Effector memory CD8-positive, alpha-beta T cell (primary cell): ENCODE measurements at regions not wholly inside any gene's neighbourhood (a gene's known extent, or its start where the extent isn't known, plus 50 kb on each side); places are given as distances from the start of the nearest gene placed in this dataset.

Experiments used
- ATAC-seq: fragments of 150-1000 bp; cut with Tn5 transposase; replicated peaks from 2 replicates; pipeline ENCODE4 v1.10.0; 2021; ENCODE audit warnings: mild to moderate bottlenecking, moderate library complexity
- DNase-seq, 3 experiments: peaks; one replicate each; pipeline ENCODE4 v3.0.0; 2021
- H3K27ac Mint-ChIP-seq, 2 donors: one replicate each; pipeline ENCODE4 v1.8.0; 2022; ENCODE audit warnings: mild to moderate bottlenecking in 2 of 2, mixed read lengths in 2 of 2, moderate library complexity in 2 of 2
- H3K27me3 Mint-ChIP-seq, 2 donors: one replicate each; pipeline ENCODE4 v1.8.0; 2022; ENCODE audit warnings: mixed read lengths in 2 of 2
- H3K36me3 Mint-ChIP-seq: one replicate; pipeline ENCODE4 v1.8.0; 2022; ENCODE audit warnings: mild to moderate bottlenecking, moderate library complexity, mixed read lengths; ENCODE audit not compliant: insufficient read depth
- H3K4me1 Mint-ChIP-seq, 2 donors: one replicate each; pipeline ENCODE4 v1.8.0; 2022; ENCODE audit warnings: low read depth in 2 of 2, mixed read lengths in 2 of 2
- H3K4me3 Mint-ChIP-seq, 2 donors: one replicate each; pipeline ENCODE4 v1.8.0; 2022; ENCODE audit warnings: mild to moderate bottlenecking in 2 of 2, mixed read lengths in 2 of 2, moderate library complexity in 2 of 2
- H3K9me3 Mint-ChIP-seq, 2 donors: one replicate each; pipeline ENCODE4 v1.8.0; 2022; ENCODE audit warnings: mixed read lengths in 2 of 2

DNA sequence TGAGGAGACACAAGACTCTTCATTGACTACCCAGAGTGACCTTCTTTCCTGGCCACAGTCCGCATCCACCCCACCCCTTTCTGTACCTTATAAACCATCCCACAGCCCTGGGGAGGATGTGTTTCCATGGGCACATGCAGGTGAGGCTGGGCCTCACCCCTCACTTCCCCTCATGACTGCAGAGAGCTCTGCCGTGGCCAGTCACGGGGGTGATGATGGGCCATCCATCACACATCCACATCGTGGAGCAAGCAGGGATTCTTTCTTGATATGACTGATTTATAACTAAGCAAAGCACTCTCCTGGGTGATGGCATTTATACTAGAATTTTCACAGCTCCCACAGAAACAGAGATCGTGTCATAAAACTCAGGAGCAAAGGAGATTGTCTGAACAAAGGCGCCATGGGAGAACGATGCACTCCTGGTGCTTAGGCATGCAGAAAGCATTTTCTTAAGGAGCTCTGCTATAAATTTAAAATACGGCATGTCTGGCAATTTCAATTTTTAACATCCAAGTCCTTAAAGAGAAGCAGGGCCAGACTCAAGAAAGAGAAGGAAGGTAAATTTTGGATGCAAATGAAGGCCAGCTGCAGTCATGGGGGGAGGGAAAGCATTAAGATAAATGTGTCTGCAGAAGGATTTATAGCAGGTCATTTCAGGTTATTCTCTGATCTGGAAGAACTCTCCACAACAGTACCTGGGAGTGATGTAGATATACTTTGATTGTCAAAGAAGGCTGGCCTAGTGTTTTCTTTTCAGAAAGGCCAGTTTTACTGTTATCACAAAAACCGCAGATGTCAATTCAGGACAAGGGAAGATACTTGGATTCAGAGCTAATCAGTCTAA is 777.0 kb downstream of the C6orf118 start:
- Mint-ChIP-seq H3K9me3 (peaks cover 7 to 24% of the 10 kb centered on the region in 2 donors), H3K4me3 (no peak overlapping the region), H3K36me3 (no peaks in the 10 kb centered on the region), H3K27me3 (no peaks in the 10 kb centered on the region), H3K4me1 (no peaks in the 10 kb centered on the region), H3K27ac (no peak overlapping the region)
- ATAC-seq (no peak), DNase-seq (no peak)

- DNase-seq (no peak), ATAC-seq (no peak)
- no peak overlapping the region for H3K27ac Mint-ChIP-seq
- no peaks in the 10 kb centered on the region for H3K4me1 Mint-ChIP-seq
- H3K27me3 Mint-ChIP-seq: no peaks in the 10 kb centered on the region
- no peaks in the 10 kb centered on the region for H3K36me3 Mint-ChIP-seq
- peaks cover 7 to 22% of the 10 kb centered on the region in 2 donors for H3K9me3 Mint-ChIP-seq
- no peak overlapping the region for H3K4me3 Mint-ChIP-seq
These were observed 777.7 kb downstream of the C6orf118 start for GRCh38 chr6:164531736-164532135.

- no peak for ATAC-seq
- no peak overlapping the region for H3K27ac Mint-ChIP-seq
- H3K4me1 Mint-ChIP-seq: no peaks in the 10 kb centered on the region
- H3K9me3 Mint-ChIP-seq: peaks cover 12 to 13% of the 10 kb centered on the region in 2 donors
- H3K4me3 Mint-ChIP-seq: no peak overlapping the region
- H3K36me3 Mint-ChIP-seq: no peaks in the 10 kb centered on the region
- DNase-seq: no peak
- H3K27me3 Mint-ChIP-seq: no peaks in the 10 kb centered on the region
These were observed 780.9 kb downstream of the C6orf118 start for GRCh38 chr6:164528539-164528938.

DNA sequence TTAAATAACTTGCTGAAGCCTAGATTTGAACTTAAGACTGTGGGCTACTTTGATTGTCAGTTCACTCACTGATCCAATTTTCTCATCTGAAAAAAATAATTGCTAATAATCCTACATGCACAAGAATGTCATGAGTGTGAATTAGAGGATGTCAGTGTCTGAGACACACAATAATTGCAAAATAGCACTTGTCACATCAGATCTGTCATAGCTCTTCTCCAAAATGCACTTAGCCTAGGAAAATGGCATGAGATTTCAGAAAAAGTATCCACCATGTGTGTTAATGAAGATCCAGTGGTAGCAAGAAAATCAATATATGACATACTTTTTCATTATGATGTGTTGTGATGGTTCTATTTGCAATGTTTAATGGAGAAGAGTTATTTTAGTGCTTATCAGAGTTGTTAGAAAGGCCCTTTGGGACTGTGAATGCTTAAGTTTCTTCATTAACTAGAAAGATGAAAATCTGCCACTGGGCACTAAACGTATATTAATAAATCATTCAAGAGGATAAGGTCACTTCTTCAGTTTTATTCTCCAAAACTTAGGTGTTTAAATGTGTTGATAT is 786.2 kb downstream of the C6orf118 start:
- no peaks in the 10 kb centered on the region for H3K4me1 Mint-ChIP-seq
- no peak overlapping the region for H3K27ac Mint-ChIP-seq
- H3K36me3 Mint-ChIP-seq: no peaks in the 10 kb centered on the region
- DNase-seq (no peak), ATAC-seq (no peak)
- peaks cover 9 to 19% of the 10 kb centered on the region in 2 donors for H3K9me3 Mint-ChIP-seq
- H3K4me3 Mint-ChIP-seq: no peak overlapping the region
- H3K27me3 Mint-ChIP-seq: no peaks in the 10 kb centered on the region

- peaks cover 11 to 21% of the 10 kb centered on the region in 2 donors for H3K9me3 Mint-ChIP-seq
- H3K27me3 Mint-ChIP-seq: no peaks in the 10 kb centered on the region
- no peaks in the 10 kb centered on the region for H3K4me1 Mint-ChIP-seq
- no peaks in the 10 kb centered on the region for H3K36me3 Mint-ChIP-seq
- no peak overlapping the region for H3K4me3 Mint-ChIP-seq
- H3K27ac Mint-ChIP-seq: no peak overlapping the region
- DNase-seq (no peak), ATAC-seq (no peak)
These were observed 788.5 kb downstream of the C6orf118 start for GRCh38 chr6:164520916-164521315.

- no peaks in the 10 kb centered on the region for H3K27me3 Mint-ChIP-seq
- no peak overlapping the region for H3K4me3 Mint-ChIP-seq
- H3K4me1 Mint-ChIP-seq: no peaks in the 10 kb centered on the region
- H3K36me3 Mint-ChIP-seq: peaks cover 3% of the 10 kb centered on the region
- ATAC-seq (no peak), DNase-seq (no peak)
- H3K9me3 Mint-ChIP-seq: peaks cover 4 to 8% of the 10 kb centered on the region in 2 donors
- no peak overlapping the region for H3K27ac Mint-ChIP-seq
These were observed 802.0 kb downstream of the C6orf118 start for GRCh38 chr6:164507206-164507940.

- Mint-ChIP-seq H3K27me3 (no peaks in the 10 kb centered on the region), H3K27ac (no peak overlapping the region), H3K36me3 (peaks cover 3% of the 10 kb centered on the region), H3K4me3 (no peak overlapping the region), H3K4me1 (no peaks in the 10 kb centered on the region), H3K9me3 (peaks cover 4 to 8% of the 10 kb centered on the region in 2 donors)
- DNase-seq (no peak), ATAC-seq (no peak)
These were observed 804.0 kb downstream of the C6orf118 start for GRCh38 chr6:164505425-164505824.

- no peaks in the 10 kb centered on the region for H3K27me3 Mint-ChIP-seq
- H3K27ac Mint-ChIP-seq: no peak overlapping the region
- H3K36me3 Mint-ChIP-seq: no peaks in the 10 kb centered on the region
- peaks cover 4 to 5% of the 10 kb centered on the region in 2 donors for H3K9me3 Mint-ChIP-seq
- H3K4me1 Mint-ChIP-seq: no peaks in the 10 kb centered on the region
- DNase-seq (no peak), ATAC-seq (no peak)
- H3K4me3 Mint-ChIP-seq: no peak overlapping the region
These were observed 806.6 kb downstream of the C6orf118 start for GRCh38 chr6:164502833-164503232.

GRCh38 chr6:164495882-164496495 is 813.4 kb downstream of the C6orf118 start:
- Mint-ChIP-seq H3K36me3 (no peaks in the 10 kb centered on the region), H3K27me3 (no peaks in the 10 kb centered on the region), H3K9me3 (peaks cover 9 to 19% of the 10 kb centered on the region in 2 donors), H3K27ac (no peak overlapping the region), H3K4me3 (no peak overlapping the region), H3K4me1 (no peaks in the 10 kb centered on the region)
- no peak for ATAC-seq
- DNase-seq: no peak

DNA sequence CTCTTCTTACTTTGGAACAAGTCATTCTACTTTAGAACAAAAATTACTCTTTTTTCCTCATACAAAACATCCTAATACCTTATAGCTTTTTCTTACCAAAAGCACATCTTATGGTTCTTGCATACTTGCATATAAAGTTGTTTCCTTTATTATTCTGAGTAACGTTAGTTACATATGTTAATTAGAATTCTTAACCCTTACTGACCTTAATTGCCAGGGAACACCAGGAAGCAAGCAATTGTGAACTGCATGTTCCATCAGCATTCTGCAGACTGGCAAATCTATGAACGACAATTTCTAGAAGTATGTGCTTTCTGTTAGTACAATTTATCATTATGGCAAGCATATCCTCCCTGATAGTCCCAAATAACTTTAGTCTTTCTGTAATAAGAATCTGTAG is 831.0 kb downstream of the C6orf118 start:
- Mint-ChIP-seq H3K27me3 (no peaks in the 10 kb centered on the region), H3K9me3 (peaks cover 0 to 3% of the 10 kb centered on the region in 2 donors), H3K4me1 (no peaks in the 10 kb centered on the region), H3K36me3 (no peaks in the 10 kb centered on the region), H3K4me3 (no peak overlapping the region), H3K27ac (no peak overlapping the region)
- no peak for ATAC-seq
- no peak for DNase-seq

DNA sequence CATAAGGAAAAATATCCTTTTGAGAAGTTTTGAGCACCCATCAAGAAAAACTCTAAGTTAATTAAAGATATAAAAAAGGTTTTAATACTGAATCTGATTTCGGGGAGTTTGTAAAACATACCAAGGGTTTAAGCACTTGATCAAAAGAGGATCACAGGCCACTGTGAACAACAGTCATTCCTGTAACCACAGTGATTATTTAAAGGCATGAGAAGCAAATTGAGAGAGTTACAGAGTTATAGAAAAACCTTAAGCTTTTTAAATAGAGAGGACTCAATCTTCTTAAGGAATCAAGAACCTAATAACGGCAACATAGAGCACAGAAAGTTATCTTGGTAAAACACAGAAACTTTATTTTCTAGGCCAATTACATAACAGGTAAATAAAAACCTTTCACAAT is 831.6 kb downstream of the C6orf118 start:
- H3K4me1 Mint-ChIP-seq: no peaks in the 10 kb centered on the region
- ATAC-seq: no peak
- H3K9me3 Mint-ChIP-seq: peaks cover 0 to 3% of the 10 kb centered on the region in 2 donors
- no peak overlapping the region for H3K4me3 Mint-ChIP-seq
- no peak for DNase-seq
- H3K36me3 Mint-ChIP-seq: no peaks in the 10 kb centered on the region
- no peaks in the 10 kb centered on the region for H3K27me3 Mint-ChIP-seq
- no peak overlapping the region for H3K27ac Mint-ChIP-seq

DNA sequence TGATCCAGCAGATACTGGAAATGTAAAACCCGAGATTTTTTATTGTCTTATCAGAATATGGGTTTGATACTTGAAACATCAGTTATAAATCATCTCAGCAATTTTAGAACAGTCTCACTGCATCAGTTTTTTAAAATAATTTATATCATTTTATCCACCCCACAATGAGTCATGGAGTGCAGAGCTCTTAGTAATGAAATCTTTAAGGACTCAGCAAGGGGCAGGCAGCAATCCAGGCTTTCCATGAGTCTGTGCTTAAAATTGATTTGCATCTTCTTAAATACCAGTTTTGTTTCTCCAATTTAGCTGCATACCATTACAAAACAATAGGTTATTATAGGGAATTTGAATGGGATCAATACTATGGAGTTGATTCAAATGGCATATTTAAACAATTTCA is 832.3 kb downstream of the C6orf118 start:
- Mint-ChIP-seq H3K9me3 (peaks cover 0 to 3% of the 10 kb centered on the region in 2 donors), H3K27me3 (no peaks in the 10 kb centered on the region), H3K36me3 (no peaks in the 10 kb centered on the region), H3K4me1 (no peaks in the 10 kb centered on the region), H3K4me3 (no peak overlapping the region), H3K27ac (no peak overlapping the region)
- DNase-seq: no peak
- ATAC-seq: no peak

DNA sequence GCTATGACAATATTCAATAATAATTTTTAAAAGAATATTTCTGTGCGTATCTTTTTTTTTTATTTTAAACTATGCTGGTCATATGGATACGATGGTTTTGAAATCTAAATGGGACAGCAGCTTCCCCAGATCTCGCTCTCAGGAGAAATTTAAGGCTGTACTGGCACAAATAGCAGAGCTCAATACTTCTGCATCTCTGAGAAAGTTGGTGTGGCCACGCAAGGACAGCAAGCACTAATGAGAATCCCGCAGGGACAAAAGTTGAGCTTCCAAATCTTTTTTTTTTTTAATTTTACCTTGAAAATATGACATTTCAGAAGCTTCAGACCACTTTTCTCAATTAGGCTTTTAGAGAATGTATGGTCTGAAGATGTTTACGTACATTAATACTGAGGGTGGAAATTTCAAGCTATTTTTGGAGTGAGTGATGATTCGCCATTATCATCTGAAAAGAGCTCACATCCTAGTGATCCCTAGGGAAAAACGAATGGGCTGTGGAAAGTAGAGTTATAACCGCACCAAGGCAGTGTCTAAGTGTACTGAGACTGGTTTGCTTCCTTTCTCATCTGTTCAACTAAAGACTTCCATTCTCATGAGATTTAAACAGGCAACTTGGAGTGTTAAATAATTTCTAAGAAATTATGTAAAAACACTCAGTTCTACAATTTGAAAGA is 840.0 kb downstream of the C6orf118 start:
- no peak for ATAC-seq

More for the DNA sequence above, 840.0 kb downstream of the C6orf118 start:
- Mint-ChIP-seq H3K9me3 (peaks cover 0 to 5% of the 10 kb centered on the region in 2 donors), H3K4me1 (no peaks in the 10 kb centered on the region), H3K27ac (no peak overlapping the region), H3K36me3 (no peaks in the 10 kb centered on the region), H3K4me3 (no peak overlapping the region), H3K27me3 (no peaks in the 10 kb centered on the region)
- DNase-seq: no peak
